Stimulated activated CD4-positive, alpha-beta T cell treated with anti-CD3 and anti-CD28 coated beads, Interleukin-2, amount 100 ng/mL, for 24 hours (primary cell): ENCODE measurements at regions not wholly inside any gene's neighbourhood (a gene's known extent, or its start where the extent isn't known, plus 50 kb on each side); places are given as distances from the start of the nearest gene placed in this dataset.
"Not testable (repeated sequence)": the region's sequence is repeated elsewhere in the genome, so short reads cannot be mapped to it uniquely, and the experiment has no call there.

Experiments
- DNase-seq, 2 donors: peaks; one replicate each; pipeline ENCODE4 v3.0.0-alpha.2; 2020

DNA sequence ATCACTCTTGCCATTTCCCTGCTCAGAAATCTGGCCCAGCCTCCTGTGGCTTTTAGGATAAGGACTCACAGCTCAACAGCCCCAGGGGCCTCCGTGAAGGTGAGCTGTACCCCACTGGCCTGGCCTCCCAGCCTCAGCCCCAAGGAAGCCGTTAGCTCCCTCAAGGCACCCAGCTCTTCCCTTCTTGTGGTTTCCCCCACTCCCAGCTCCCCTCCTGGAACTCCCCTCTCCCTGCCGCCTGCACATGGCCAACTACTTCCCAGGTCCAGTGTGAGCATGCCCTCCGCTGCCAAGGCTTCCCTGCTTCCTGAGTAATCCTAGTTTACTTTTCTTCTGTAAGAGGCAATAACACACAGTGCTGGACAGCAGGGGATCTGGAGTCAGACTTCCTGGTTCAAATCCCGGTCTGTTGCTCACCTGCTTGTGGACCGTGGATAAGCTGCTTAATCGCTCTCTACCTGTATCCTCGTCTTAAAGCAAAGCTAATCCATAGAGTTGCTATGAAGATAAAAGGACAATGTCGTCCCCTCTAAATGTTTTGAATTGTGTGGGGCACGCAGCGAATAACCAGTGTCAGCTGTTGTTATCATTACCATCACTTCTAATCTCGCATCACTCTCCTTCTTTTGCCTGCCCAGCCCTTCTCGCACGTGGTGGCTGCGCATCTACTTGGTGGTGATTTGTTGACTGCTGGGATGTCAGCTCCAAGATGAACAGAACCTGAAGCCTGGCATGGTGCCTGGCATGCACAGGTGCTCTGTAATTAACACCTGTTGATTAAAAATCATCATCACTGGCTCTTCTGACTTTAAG lies 86.6 kb downstream of the C5orf15 start:
- DNase-seq = no peak

DNA sequence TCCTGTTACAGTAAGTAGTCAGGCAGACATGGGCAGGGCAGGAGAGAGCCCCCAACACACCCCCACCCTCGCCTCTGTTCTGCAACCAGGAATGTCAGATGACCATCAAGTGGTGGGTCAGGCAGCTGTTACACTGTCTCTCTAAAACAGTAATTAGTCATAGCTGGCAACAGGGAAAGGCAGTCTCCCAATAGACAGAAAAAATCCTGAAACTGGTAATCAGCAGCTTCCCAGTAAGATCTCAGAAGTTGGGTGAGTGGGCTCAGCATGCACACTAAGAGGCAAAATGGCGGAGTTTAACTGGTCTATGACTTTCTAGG lies 90.2 kb downstream of the C5orf15 start:
- no peak for DNase-seq

DNA sequence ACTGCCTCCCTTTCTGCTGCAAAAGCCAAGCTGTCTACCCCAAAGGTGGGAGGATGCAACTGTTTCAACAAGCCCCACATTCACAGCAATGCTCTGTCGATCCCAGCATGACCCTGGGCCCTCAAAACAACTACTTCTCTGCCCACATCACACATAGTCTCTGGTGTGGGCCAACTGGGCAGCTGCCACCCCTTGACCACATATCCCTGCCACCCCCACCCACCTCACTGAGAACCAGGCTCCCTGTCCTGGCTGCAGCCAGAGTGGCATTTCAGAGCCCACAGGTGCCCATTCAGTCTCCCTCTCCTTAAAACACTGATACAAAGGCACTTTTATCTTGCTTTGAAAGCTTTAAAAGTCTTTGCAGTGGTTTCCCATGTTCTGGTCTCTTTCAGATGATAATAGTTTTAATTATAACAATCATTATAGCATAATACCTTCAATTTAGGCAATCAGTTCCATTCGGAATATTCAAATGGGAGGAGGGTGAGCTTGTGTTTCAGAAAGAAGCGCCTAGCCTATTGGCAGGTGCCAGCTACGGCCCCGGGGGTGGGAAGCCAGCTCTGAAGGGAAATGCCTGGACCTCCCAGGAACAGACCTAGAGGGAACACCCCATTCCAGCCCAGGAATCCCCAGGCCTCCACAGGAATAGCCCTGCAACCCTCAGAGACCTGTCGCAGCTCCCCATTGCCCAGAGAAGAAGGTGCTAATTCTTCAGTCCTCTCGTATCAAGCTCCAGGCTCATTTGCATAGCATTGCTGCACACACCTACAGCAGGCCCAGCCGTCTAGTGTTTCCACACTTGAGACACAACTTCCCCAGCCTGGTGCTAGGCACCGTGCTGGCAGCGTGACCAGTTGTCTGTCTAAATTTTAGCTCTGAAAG lies 90.8 kb downstream of the C5orf15 start:
- DNase-seq = no peak

DNA sequence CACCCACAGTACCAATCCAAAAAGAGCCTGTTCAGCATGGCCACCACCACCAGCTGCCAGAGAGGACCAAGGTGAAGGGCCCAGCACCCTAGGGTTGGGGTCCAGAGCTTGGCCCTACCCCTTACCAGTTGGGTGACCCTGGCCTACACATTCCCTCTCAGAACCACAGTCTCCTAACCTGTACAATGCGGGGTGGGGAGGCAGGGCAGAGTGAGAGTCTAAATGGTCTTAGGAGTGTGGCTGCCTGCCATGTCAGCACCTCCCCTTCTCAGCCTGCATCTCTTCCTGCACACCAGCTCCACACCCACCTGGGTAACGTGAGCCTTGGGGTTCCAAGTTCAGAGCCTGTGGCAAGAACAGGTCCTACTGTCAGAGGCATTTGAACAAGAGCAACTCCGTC lies 92.2 kb downstream of the C5orf15 start:
- no peak for DNase-seq

DNA sequence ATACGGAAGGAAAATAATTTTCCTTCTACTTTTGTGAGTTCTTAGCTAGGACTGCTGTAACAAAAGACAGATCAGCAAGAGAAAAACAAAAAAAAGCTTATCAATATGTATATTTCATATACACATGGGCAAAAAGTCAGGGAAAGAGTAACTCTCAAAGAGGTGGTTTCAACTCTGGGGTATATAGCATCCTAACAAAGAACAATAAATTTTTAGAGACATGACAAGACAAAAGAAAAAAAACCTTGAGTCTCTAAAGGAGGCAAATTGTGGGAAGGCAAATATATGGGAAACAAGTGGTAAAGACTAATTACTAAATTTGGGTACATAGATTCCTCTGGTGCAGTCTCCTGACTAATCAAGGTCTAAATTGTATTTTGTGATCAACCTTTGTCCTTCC lies 93.2 kb downstream of the C5orf15 start:
- DNase-seq = no peak

DNA sequence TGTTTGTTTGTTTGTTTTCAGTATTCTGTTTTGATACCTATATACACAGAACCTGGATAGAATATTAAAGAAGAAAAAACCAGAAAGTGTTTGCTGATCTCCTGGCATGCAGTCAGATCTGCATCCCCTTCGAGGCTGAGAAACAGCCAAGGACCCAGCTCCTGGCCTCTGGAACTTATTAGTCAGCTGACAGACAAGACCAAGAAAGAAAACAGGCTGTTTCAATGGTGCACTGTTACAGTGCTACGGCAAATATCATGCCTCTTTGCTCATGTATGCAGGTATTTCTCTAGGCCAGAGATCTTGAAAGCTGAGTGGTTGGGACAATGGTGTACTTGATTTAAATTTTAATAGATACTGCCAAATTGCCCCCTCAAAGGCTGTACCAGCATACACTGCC lies 95.0 kb downstream of the C5orf15 start:
- DNase-seq = no peak

DNA sequence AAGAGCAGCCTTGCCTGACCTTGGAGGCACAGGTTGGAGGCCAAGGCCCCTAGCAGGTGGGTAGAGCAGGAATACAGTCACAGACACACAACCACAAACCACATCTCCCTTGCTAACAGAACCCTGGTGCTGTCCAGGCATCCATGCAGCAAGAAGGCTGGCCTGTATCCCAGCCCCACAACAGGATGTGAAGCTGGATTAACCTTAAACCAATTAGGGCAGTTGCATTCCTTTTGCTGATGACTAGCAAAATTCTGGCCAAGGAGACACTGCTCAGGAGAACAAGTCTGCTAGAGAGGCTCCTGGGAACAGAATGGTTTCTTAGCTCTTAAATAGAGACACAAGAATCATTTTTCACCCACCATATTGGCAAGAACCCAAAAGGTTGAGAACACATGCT lies 97.8 kb downstream of the C5orf15 start:
- no peak for DNase-seq

DNA sequence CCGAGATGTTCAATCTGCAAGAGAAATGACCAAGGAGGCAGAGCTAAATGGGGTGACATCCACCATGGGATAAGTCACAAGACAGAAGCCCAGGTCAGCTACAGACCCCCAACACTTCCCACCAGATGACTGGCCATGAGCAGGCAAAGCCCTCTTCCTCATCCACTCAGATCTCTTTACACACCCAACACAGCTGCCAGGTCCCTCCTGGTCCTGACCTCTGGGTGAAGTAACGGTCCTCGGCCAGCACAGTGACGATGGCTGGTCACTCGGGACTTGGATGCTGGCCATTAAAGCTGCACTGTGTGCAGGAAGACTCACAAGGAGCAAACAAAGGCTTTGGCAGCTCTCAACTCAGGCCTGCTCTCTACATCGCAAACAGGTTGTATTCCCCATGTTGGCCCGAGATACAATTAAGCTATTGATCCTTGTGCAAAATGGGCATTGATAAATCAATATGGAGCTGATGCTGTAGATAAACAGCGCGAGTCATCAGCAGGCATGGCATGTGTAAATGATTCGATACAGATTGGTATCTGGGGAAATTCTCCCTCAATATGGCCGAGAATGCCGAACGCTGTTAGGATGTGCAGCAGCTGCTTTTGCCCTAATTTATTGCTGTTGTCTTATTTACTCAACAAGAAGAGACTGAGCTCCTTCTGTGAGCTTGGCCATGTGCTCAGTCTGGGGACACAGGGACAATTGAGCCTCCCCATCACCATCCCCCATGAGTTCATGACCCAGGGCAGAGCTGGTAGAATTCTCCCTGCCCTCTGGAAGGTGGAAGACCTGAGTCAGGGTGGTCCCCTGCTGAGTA lies 98.7 kb downstream of the C5orf15 start:
- DNase-seq = no peak

DNA sequence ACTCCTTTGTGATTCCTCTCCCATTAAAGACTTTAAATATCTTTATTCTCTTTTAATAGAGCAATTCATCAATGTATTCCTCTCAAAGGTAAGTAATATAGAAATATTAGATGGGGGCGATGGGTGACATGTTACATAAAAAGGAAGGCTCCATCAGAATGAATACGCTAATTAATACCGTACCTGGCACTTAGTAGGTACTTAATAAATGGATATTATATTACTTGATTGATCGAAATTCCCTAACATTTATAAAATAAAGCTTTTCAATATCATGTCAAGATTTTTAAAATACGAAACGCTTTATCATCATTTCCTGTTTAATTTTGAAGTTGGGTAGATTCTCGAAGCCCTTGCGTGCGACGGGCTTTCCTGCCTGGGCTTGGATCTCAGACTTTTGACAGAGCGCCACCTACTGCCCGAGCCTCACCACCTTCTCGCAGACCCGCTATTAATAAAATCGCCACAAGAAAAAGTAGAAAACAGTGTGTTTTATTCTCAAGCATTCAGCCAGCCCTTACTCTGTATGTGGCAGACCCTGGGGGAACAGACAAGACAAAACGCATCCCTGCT lies 99.4 kb downstream of the C5orf15 start:
- DNase-seq = peak; percentile 84 to 87

DNA sequence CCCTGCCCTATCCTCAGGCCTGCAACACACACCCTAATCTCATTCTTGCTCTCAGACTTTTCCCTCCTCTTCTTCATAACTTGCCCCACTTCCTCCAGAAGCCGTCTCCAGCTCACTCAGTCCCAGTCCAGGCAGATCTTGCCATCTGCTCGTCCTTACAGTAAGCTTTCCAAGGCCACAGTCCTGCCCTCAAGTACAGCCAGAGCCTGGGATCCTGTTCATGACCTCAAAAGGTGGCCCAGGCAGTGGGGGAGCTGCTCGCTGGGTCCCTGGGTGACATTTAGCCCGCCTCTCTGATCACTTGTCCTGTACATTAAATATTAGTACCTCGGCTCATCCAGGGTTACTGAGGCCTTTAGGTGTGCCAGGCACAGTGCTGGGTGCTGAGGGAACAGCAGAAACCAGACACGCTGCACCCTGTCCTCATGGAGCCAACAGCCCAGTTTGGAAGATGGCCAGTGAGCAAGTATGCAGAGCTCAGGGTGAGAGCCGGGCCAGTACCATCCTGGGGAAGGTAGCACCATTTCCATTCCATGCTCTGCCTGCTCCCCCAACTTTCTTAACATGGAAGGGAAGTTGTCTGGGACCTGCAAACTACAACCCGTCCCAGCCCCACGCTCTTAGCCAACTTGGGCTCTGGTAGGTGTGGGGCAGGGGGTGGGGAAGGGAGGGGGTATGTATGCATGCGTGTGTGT lies 100.4 kb downstream of the C5orf15 start:
- no peak for DNase-seq

DNA sequence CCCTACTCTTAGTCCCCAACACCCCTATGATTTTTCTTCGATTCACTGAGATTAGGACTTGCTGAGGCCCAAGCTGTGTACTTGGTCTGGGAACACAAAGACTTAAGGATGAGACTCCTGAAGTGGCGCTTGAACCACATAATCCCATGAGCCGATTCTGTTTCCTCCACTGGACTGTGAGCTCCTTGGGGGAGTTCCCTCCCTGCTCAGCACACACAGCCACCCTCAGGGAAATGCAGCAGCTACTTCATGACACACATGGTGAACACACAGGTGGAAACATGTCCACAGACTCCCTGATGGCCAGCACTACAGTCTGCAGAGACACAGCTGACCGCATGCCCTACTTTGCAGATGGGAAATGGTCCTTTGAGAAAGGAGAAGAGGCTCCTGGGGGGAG lies 101.1 kb downstream of the C5orf15 start:
- no peak for DNase-seq

DNA sequence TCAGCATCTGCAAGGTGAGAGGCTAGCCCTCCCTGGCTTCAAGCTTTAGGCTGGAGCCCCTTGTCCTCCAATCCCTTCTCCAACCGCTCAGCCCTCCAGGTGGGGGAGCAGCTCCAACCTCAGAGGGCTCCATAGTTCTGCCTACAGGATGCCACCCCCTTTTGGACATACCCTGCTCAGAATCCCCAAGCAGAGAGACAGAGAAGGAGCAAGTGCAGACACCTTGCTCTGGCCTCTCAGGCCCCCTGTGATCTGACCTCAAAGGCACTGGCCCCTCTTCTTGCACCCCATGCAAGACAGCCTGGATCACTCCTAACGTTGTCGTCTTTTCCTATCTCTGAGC lies 101.6 kb downstream of the C5orf15 start:
- DNase-seq = no peak

DNA sequence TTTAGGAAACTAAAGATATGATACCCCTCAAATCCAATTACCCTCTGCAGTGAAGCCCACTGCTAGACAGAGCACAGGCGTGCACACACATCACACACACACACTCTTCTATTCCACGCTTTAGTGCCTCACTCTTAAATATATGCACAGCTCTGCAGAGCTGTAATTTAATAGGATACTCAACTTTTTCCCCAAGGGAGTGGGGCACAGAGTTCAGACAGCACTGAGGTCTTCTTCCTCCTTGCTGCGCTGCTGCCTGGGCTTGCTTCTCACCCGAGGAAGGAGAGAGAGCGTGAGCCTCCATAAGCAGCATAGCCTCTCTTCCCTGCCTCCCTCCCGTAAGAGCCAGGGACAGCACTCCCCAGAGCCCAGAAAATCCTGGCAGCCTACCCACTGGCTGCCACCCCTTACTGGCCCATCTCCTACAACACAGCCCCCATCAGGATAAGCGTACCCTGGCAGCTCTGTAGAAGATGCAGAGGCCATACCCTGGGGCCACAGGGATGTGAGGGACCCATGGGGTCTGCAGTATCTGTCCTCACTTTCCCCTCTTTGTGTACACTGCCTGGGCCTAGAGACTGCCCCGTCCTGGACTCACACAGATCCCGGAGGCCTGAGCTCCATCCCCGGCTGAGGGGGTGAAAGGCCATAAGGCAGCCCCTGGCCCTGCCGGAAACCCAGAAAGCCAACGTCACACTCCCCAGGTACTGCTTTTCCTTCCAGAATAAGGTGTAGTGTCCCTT lies 102.1 kb downstream of the C5orf15 start:
- DNase-seq = no peak

DNA sequence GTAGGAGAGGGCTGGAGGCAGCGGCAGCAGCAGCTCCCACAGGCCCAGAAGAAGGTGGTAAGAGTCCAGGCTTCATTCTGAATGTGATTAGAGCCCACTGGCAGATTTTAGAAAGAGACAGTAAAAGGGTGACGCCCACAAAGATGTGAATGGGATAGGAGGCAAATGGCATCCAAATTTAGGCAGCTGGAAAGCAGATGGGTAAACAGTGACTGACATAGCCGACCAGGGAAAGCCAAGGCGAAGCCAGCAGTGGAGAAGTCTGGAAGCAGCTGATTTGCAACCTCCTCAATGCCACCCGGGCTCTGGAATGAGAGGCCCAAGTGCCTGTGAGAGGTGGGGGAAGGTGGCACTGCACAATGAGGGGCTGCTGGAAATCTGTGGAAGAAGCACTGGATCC lies 103.3 kb downstream of the C5orf15 start:
- no peak for DNase-seq

DNA sequence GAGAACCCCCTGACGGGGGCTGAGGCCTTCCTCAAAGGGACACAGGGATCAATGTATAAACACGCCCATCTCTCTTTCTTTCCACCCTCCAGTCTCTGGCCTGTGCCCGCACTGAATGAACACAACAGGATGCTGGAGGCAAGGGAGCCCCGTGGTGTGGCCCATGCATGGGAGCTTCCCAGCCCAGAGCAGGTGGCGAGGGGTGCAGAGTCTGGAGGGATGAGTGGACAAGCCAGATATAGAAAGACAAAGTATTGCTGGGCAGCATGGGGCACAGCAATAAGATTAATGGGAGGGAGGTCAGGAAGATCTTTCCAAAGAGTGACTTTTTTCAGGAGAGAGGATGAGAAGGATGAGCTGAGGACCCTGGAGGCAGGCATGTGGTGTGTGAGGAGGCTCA lies 103.7 kb downstream of the C5orf15 start:
- DNase-seq = no peak

DNA sequence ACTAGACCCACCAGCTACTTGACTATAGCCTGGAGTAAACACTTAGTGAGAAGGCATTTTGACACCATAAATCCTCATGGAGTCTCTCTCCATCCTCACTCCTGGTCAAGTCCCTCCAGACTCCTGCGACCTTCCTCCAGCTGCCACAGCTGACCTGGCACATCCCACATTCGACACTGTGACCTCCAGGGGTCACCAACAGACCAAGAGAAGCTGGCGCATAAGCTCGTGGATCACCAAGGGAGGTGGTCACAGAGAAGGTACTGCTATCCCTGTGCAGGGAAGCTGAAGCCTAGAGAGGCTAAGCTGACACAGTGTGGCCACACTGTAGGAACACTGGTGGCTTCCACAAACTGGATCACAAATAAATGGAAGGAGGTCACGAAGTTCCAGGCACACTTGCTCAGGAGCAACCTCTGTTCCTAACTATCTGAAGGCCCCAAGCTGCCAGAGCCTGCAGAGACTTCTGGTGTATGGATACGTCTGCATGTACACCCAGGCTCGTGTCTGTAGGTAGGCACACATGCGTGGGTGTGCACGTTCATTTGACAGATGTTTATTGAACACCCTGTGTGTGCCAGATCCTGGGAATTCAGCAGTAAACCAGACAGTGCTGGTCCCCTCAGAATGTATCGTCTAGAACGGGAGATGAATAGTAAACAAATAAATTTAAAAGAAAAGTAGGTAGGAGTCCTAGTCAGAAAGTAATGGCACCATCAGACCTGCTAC lies 104.4 kb downstream of the C5orf15 start:
- no peak for DNase-seq

DNA sequence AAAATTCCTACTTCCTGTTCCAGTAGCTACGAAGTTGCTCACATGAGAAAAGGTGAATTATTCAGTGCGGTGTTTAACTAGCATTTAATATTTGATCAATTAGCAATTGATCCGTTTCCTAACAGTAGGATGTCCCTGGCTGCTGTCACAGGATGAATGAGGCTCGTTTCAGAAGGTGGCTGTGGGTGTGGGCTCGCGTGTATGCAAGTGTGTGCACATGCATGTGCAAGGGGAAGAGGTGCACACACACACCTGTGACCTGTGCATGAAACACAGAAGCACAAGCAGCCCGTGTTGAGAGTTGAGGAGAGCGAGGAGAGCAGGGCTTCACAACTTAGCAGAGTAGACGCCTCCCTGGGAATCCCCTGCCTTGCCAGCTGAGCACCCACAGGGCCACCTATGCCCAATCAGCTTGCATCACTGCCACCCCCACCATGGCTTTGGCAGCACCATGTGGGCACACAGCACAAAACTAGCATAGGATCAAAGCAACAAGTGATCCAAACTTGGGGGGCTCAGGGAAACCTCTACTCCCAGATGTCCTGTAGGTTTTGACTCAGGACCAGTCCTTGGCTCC lies 107.2 kb downstream of the C5orf15 start:
- peak in 1 of 2 donors; percentile 28 for DNase-seq

DNA sequence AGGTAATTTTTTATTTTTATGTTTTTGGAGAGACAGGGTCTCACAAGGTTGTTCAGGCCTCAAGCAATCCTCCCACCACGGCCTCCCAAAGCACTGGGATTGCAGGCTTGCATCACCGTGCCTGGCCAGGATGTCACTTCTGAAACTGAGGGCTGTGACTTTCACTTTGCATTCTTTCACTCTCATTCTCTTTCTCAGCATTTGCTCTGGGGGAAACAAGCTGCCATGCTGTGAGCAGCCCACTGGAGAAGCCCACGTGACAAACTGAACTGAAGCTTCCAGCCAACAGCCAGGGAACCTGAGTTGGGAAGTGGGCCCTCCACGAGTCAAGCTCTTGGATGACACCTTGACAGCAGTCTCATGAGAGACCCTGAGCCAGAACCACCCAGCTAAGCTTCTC lies 109.4 kb downstream of the C5orf15 start:
- no peak for DNase-seq

DNA sequence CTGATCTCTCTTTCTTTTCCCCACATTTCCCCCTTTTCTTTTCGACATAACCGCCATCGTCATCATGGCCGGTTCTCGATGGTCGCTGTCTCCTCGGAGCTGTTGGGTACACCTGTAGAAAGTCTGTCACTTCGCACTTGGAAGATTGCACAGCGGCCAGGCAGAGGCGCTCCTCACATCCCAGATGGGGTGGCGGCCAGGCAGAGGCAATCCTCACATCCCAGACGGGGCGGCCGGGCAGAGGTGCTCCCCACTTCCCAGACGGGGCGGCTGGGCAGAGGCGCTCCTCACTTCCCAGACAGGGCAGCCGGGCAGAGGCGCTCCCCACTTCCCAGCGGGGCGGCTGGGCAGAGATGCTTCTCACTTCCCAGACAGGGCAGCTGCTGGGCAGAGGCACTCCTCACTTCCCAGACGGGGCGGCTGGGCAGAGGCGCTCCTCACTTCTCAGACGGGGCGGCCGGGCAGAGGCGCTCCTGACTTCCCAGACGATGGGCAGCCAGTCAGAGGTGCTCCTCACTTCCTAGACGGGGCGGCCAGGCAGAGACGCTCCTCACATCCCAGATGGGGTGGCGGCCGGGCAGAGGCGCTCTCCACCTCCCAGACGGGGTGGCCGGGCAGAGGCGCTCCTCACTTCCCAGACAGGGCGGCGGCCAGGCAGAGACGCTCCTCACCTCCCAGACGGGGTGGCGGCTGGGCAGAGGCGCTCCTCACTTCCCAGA lies 110.7 kb downstream of the C5orf15 start:
- DNase-seq = not testable (repeated sequence)

DNA sequence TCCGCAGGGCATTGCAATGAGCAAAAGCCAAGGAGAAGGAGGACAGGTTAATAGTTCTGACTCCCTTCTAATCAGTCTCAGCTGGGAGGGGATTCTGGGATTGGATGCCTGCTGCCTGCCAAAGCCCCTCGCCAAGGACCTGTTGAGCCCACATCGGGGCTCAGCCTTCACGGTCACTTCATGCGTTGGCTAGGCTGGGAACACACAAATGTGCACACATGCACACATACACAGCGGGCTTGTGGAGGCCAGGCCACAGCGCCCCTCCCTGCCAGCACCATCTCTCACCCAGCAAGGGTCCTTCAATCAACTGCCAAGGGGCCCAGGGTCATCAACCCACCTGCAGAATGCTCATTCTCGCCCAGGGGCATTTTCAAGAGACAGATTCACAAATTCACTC lies 113.9 kb downstream of the C5orf15 start:
- DNase-seq = peak in 1 of 2 donors; percentile 12
